ENCODE measurements at regions not wholly inside any gene's neighbourhood (a gene's known extent, or its start where the extent isn't known, plus 50 kb on each side); places are given as distances from the start of the nearest gene placed in this dataset.

- Histone ChIP-seq H2BK20ac (ENCODE audit: low read depth, low read length) (no peak overlapping the region), H4K91ac (ENCODE audit: insufficient read depth, low read depth, low read length) (no peak overlapping the region), H3K4me2 (ENCODE audit: low read depth, low read length) (no peak overlapping the region), H3K79me1 (ENCODE audit: low read depth in 1 of 2, low read length in 2 of 2) (no peaks in the 10 kb centered on the region), H3K27ac (ENCODE audit: insufficient read depth, low read length) (no peak overlapping the region), H2AK9ac (replicated peaks; ENCODE audit: low read depth, low read length, poor library complexity) (no peak overlapping the region), H2BK120ac (ENCODE audit: low read depth, low read length) (no peak overlapping the region), H3K27me3 (ENCODE audit: control insufficient read depth, insufficient read depth, low read length) (no peaks in the 10 kb centered on the region), H3K9ac (ENCODE audit: low read depth, low read length) (no peak overlapping the region), H3K56ac (ENCODE audit: extremely low read depth, insufficient read depth, low read length) (no peak overlapping the region), H3K4me1 (ENCODE audit: control insufficient read depth, insufficient read depth, low read length) (no peaks in the 10 kb centered on the region), H3K14ac (replicated peaks; ENCODE audit: low read depth, low read length) (no peak overlapping the region), H2AK5ac (ENCODE audit: low read depth, low read length) (no peak overlapping the region), H3K9me1 (ENCODE audit: insufficient read depth, low read length) (no peaks in the 10 kb centered on the region), H3K36me3 (ENCODE audit: control insufficient read depth, insufficient read depth, low read length) (no peaks in the 10 kb centered on the region), H3K4ac (ENCODE audit: low read depth, low read length) (no peak overlapping the region), H2AFZ (replicated peaks; ENCODE audit: low read length, poor library complexity) (no peak overlapping the region), H3K18ac (ENCODE audit: low read depth, low read length) (no peak overlapping the region), H3K9me3 (ENCODE audit: control insufficient read depth, insufficient read depth, low read length) (no peaks in the 10 kb centered on the region), H3K4me3 (ENCODE audit: insufficient read depth, low read depth, low read length) (no peak overlapping the region), H2BK5ac (ENCODE audit: low read depth, low read length, poor library complexity, severe bottlenecking) (no peak overlapping the region), H3K23ac (ENCODE audit: low read depth, low read length) (no peak overlapping the region), H4K20me1 (ENCODE audit: insufficient read depth, low read length) (no peaks in the 10 kb centered on the region), H4K5ac (ENCODE audit: low read depth, low read length) (no peak overlapping the region), H4K8ac (ENCODE audit: low read depth in 2 of 2, low read length in 2 of 2) (no peak overlapping the region), H2BK15ac (ENCODE audit: low read depth, low read length) (no peak overlapping the region)
- no CpG with 5 or more reads among the region's 2 CpGs for WGBS, 2 experiments (ENCODE audit: extremely low coverage in 2 of 2, insufficient read length in 1 of 2)
- ATAC-seq (ENCODE audit: low read depth): no peak
- dilution Hi-C loops (cut with HindIII; ENCODE audit: low sequenced_read_pairs, unreplicated experiment): no loop called here
- intact Hi-C loops (cut with micrococcal nuclease): no loop called here
- in situ Hi-C loops (cut with MboI; ENCODE audit: low sequenced_read_pairs): no loop called here
- ChIA-PET CTCF (no interaction called here), POLR2A (ENCODE audit: unreplicated experiment) (no interaction called here)
- TF ChIP-seq CTCF (conservative IDR thresholded peaks at IDR 0.05; ENCODE audit: low read depth, low read length) (no peak), MAFK (IDR thresholded peaks at IDR 0.05; ENCODE audit: low read depth, low read length) (no peak), CHD1 (IDR thresholded peaks at IDR 0.05; ENCODE audit: low read depth, low read length) (no peak), BHLHE40 (IDR thresholded peaks at IDR 0.05; ENCODE audit: low read depth, low read length) (no peak)
- BruUV-seq (replicated peaks): no TSS peak
- no peak for DNase-seq
Observed at GRCh38 chr12:58774731-58775130, 145.6 kb downstream of the LRIG3 start.
